ENCODE measurements at regions not wholly inside any gene's neighbourhood (a gene's known extent, or its start where the extent isn't known, plus 50 kb on each side); places are given as distances from the start of the nearest gene placed in this dataset.

GRCh38 chr2:120964819-120965218 is 229.2 kb downstream of the GLI2 start:
- TF ChIP-seq, protein P1, sequence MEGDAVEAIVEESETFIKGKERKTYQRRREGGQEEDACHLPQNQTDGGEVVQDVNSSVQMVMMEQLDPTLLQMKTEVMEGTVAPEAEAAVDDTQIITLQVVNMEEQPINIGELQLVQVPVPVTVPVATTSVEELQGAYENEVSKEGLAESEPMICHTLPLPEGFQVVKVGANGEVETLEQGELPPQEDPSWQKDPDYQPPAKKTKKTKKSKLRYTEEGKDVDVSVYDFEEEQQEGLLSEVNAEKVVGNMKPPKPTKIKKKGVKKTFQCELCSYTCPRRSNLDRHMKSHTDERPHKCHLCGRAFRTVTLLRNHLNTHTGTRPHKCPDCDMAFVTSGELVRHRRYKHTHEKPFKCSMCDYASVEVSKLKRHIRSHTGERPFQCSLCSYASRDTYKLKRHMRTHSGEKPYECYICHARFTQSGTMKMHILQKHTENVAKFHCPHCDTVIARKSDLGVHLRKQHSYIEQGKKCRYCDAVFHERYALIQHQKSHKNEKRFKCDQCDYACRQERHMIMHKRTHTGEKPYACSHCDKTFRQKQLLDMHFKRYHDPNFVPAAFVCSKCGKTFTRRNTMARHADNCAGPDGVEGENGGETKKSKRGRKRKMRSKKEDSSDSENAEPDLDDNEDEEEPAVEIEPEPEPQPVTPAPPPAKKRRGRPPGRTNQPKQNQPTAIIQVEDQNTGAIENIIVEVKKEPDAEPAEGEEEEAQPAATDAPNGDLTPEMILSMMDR (IDR thresholded peaks at IDR 0.05) = no peak
- TF ChIP-seq, protein P2, sequence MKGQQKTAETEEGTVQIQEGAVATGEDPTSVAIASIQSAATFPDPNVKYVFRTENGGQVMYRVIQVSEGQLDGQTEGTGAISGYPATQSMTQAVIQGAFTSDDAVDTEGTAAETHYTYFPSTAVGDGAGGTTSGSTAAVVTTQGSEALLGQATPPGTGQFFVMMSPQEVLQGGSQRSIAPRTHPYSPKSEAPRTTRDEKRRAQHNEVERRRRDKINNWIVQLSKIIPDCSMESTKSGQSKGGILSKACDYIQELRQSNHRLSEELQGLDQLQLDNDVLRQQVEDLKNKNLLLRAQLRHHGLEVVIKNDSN (CRISPR knock-in tag; IDR thresholded peaks at IDR 0.05) = no peak
- TF ChIP-seq, protein P3, sequence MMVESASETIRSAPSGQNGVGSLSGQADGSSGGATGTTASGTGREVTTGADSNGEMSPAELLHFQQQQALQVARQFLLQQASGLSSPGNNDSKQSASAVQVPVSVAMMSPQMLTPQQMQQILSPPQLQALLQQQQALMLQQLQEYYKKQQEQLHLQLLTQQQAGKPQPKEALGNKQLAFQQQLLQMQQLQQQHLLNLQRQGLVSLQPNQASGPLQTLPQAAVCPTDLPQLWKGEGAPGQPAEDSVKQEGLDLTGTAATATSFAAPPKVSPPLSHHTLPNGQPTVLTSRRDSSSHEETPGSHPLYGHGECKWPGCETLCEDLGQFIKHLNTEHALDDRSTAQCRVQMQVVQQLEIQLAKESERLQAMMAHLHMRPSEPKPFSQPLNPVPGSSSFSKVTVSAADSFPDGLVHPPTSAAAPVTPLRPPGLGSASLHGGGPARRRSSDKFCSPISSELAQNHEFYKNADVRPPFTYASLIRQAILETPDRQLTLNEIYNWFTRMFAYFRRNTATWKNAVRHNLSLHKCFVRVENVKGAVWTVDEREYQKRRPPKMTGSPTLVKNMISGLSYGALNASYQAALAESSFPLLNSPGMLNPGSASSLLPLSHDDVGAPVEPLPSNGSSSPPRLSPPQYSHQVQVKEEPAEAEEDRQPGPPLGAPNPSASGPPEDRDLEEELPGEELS (CRISPR knock-in tag; IDR thresholded peaks at IDR 0.05) = no peak
- TF ChIP-seq ETV6 (CRISPR knock-in tag; IDR thresholded peaks at IDR 0.05) = no peak
- no peak for TF ChIP-seq ZBTB43 (CRISPR knock-in tag; IDR thresholded peaks at IDR 0.05)
- TF ChIP-seq, protein P4, sequence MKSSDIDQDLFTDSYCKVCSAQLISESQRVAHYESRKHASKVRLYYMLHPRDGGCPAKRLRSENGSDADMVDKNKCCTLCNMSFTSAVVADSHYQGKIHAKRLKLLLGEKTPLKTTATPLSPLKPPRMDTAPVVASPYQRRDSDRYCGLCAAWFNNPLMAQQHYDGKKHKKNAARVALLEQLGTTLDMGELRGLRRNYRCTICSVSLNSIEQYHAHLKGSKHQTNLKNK (CRISPR knock-in tag; IDR thresholded peaks at IDR 0.05) = no peak
- TF ChIP-seq ATF1 (CRISPR knock-in tag; IDR thresholded peaks at IDR 0.05) = no peak
- TF ChIP-seq, protein P5, sequence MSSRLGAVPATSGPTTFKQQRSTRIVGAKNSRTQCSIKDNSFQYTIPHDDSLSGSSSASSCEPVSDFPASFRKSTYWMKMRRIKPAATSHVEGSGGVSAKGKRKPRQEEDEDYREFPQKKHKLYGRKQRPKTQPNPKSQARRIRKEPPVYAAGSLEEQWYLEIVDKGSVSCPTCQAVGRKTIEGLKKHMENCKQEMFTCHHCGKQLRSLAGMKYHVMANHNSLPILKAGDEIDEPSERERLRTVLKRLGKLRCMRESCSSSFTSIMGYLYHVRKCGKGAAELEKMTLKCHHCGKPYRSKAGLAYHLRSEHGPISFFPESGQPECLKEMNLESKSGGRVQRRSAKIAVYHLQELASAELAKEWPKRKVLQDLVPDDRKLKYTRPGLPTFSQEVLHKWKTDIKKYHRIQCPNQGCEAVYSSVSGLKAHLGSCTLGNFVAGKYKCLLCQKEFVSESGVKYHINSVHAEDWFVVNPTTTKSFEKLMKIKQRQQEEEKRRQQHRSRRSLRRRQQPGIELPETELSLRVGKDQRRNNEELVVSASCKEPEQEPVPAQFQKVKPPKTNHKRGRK (CRISPR knock-in tag; IDR thresholded peaks at IDR 0.05; ENCODE audit: borderline replicate concordance) = no peak
- no peak for TF ChIP-seq ZNF121 (CRISPR knock-in tag; IDR thresholded peaks at IDR 0.05)
- TF ChIP-seq, protein P6, sequence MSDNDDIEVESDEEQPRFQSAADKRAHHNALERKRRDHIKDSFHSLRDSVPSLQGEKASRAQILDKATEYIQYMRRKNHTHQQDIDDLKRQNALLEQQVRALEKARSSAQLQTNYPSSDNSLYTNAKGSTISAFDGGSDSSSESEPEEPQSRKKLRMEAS (CRISPR knock-in tag; IDR thresholded peaks at IDR 0.05) = no peak
- no peak for TF ChIP-seq ELF4 (CRISPR knock-in tag; IDR thresholded peaks at IDR 0.05; ENCODE audit: low read depth)
- TF ChIP-seq TCF7 (CRISPR knock-in tag; IDR thresholded peaks at IDR 0.05; ENCODE audit: low read depth) = no peak
- no peak for TF ChIP-seq SOX15 (CRISPR knock-in tag; IDR thresholded peaks at IDR 0.05)
- no peak for TF ChIP-seq CREB1 (CRISPR knock-in tag; IDR thresholded peaks at IDR 0.05)
